Activated T-cell treated with anti-CD3 and anti-CD28 coated beads, Interleukin-2, amount 50 U/mL, for 24 hours (primary cell): ENCODE measurements at regions not wholly inside any gene's neighbourhood (a gene's known extent, or its start where the extent isn't known, plus 50 kb on each side); places are given as distances from the start of the nearest gene placed in this dataset.

Source experiments
- DNase-seq: peaks from one replicate; pipeline ENCODE4 v3.0.0-alpha.2; 2020
- H3K27ac Mint-ChIP-seq: 2 replicates; pipeline ENCODE4 v1.8.0; 2020; ENCODE audit warnings: mild to moderate bottlenecking, mixed read lengths
- H3K27me3 Mint-ChIP-seq: 2 replicates; pipeline ENCODE4 v1.8.0; 2020; ENCODE audit warnings: mixed read lengths
- H3K36me3 Mint-ChIP-seq: 2 replicates; pipeline ENCODE4 v1.8.0; 2020; ENCODE audit warnings: low read depth, mixed read lengths
- H3K4me1 Mint-ChIP-seq: 2 replicates; pipeline ENCODE4 v1.8.0; 2020; ENCODE audit warnings: low read depth, mixed read lengths
- H3K4me3 Mint-ChIP-seq: 2 replicates; pipeline ENCODE4 v1.8.0; 2020; ENCODE audit warnings: mild to moderate bottlenecking, moderate library complexity, mixed read lengths
- H3K9me3 Mint-ChIP-seq: 2 replicates; pipeline ENCODE4 v1.8.0; 2020; ENCODE audit warnings: mixed read lengths

DNA sequence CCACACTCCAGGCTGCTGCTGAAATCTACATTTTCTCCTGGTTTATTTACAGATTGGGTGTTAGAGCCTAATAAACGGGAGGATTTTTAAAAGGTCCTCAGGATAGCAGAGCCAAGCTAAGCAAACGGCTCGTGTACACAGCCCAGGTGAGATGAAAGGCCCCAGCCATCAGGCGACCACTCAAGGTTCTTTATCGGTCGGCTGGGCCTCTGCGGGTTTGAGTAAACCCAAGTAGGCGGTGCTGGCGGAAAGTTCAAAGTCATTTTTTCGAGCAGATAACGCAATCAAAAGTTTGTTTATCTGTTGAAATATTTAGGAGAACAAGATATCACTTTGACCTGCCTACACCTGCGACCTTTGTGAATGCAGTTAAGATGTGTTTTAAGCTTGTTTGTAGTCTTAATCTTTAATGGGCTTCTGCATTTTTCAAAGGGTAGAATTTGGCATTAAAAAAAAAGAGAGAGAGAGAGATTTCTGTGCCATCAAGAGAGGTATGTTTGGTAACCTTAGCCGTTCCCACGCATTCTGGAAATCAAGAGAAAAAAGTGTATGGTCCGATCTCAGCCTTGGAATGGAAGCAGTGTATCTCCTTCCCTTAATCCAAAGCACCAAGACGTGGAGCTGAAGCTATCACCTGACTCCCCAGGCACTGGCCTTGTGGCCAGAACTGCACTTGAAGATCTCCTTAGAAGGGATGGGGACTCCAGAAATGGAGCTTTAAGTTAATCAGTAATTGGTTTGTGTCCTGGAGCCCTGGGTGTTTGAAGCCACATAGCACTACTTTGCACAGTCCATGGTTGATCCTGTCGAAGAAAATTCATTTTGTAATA lies 301.7 kb upstream of the IRX5 start:
- H3K4me1 Mint-ChIP-seq: no peaks in the 10 kb centered on the region
- no peak overlapping the region for H3K27ac Mint-ChIP-seq
- no peaks in the 10 kb centered on the region for H3K9me3 Mint-ChIP-seq
- H3K4me3 Mint-ChIP-seq: no peak overlapping the region
- peaks cover 2% of the 10 kb centered on the region for H3K27me3 Mint-ChIP-seq
- no peaks in the 10 kb centered on the region for H3K36me3 Mint-ChIP-seq
- no peak for DNase-seq

- Mint-ChIP-seq H3K4me3 (no peak overlapping the region), H3K27me3 (peaks cover 2% of the 10 kb centered on the region), H3K4me1 (no peaks in the 10 kb centered on the region), H3K36me3 (no peaks in the 10 kb centered on the region), H3K9me3 (no peaks in the 10 kb centered on the region), H3K27ac (no peak overlapping the region)
- DNase-seq: no peak
These were observed 303.0 kb upstream of the IRX5 start for GRCh38 chr16:54627616-54628015.

DNA sequence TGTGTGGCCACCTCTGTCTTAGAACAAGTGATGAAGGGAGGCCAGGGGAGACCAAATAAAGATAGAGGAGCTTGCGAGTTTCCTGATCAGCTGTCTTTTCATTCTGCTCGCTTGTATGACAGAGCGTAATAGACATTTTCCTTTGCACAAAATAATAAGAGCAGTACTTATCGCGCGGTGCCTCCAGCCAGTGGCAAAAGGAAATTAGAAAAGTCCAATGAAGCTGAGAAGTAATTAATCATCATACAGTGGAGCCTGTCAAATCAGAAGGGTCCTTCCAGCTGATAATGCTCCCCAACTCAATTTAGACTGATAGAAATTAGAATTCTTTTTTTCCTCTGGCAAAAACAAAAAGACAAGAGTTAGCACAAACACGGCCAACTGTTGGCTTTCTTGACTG lies 307.0 kb upstream of the IRX5 start:
- no peak for DNase-seq
- H3K9me3 Mint-ChIP-seq: no peaks in the 10 kb centered on the region
- no peaks in the 10 kb centered on the region for H3K36me3 Mint-ChIP-seq
- H3K4me1 Mint-ChIP-seq: no peaks in the 10 kb centered on the region
- no peak overlapping the region for H3K27ac Mint-ChIP-seq
- no peaks in the 10 kb centered on the region for H3K27me3 Mint-ChIP-seq
- H3K4me3 Mint-ChIP-seq: no peak overlapping the region

- Mint-ChIP-seq H3K4me1 (no peaks in the 10 kb centered on the region), H3K27me3 (no peaks in the 10 kb centered on the region), H3K9me3 (no peaks in the 10 kb centered on the region), H3K4me3 (no peak overlapping the region), H3K27ac (no peak overlapping the region), H3K36me3 (no peaks in the 10 kb centered on the region)
- no peak for DNase-seq
These were observed 310.5 kb upstream of the IRX5 start for GRCh38 chr16:54620197-54620596.

DNA sequence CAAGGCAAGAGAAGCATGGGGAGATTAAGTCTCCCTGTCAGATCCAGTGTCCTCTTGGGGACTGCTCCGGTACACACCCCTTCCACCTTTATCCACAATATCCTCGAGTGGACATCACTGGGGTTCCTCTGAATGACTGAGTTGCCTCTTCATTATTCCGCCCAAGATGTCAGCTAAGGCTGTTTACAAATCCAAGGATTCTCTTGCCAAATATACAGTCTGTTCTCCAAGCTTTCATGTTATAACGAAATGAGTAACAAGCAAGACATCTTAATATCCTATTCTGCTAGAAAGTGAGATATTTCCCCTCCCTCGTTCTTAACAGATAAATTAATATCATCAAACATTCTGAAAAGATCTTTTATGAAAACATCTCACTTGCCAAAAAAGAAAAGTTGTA lies 314.1 kb upstream of the IRX5 start:
- no peak for DNase-seq
- H3K4me1 Mint-ChIP-seq: no peaks in the 10 kb centered on the region
- H3K4me3 Mint-ChIP-seq: no peak overlapping the region
- no peak overlapping the region for H3K27ac Mint-ChIP-seq
- no peaks in the 10 kb centered on the region for H3K36me3 Mint-ChIP-seq
- H3K9me3 Mint-ChIP-seq: no peaks in the 10 kb centered on the region
- no peaks in the 10 kb centered on the region for H3K27me3 Mint-ChIP-seq

- no peaks in the 10 kb centered on the region for H3K36me3 Mint-ChIP-seq
- DNase-seq: no peak
- peaks cover 19% of the 10 kb centered on the region for H3K9me3 Mint-ChIP-seq
- H3K27me3 Mint-ChIP-seq: peaks cover 8% of the 10 kb centered on the region
- no peaks in the 10 kb centered on the region for H3K4me1 Mint-ChIP-seq
- H3K4me3 Mint-ChIP-seq: no peak overlapping the region
- no peak overlapping the region for H3K27ac Mint-ChIP-seq
These were observed 319.0 kb upstream of the IRX3 start for GRCh38 chr16:54605536-54606066.

- H3K36me3 Mint-ChIP-seq: no peaks in the 10 kb centered on the region
- H3K4me3 Mint-ChIP-seq: no peak overlapping the region
- no peak for DNase-seq
- no peak overlapping the region for H3K27ac Mint-ChIP-seq
- H3K27me3 Mint-ChIP-seq: peaks cover 8% of the 10 kb centered on the region
- no peaks in the 10 kb centered on the region for H3K4me1 Mint-ChIP-seq
- H3K9me3 Mint-ChIP-seq: peaks cover 19% of the 10 kb centered on the region
These were observed 316.1 kb upstream of the IRX3 start for GRCh38 chr16:54602666-54603065.

DNA sequence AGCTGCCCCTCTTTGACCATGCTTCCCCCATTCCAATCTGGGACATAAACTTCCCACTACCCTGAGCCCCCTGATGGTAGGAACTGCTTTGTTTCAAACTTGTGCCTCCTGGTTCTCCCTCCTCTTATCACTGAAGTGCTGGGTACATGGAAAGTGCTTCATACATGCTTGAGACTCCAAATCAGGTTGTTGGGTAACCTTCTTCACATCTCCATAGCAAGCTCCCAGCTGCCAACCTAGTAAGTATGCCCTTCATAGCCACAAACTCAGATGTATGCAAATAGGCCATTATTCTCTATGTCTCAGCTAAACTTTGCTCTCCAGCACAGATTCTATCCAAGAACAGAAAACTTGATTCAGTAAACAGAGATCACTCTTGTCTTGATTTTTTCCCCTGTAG lies 310.6 kb upstream of the IRX3 start:
- no peaks in the 10 kb centered on the region for H3K36me3 Mint-ChIP-seq
- no peaks in the 10 kb centered on the region for H3K9me3 Mint-ChIP-seq
- H3K27me3 Mint-ChIP-seq: peaks cover 30% of the 10 kb centered on the region
- DNase-seq: no peak
- no peak overlapping the region for H3K27ac Mint-ChIP-seq
- no peak overlapping the region for H3K4me3 Mint-ChIP-seq
- no peaks in the 10 kb centered on the region for H3K4me1 Mint-ChIP-seq

- peaks cover 37% of the 10 kb centered on the region for H3K27me3 Mint-ChIP-seq
- no peaks in the 10 kb centered on the region for H3K4me1 Mint-ChIP-seq
- DNase-seq: no peak
- H3K9me3 Mint-ChIP-seq: no peaks in the 10 kb centered on the region
- no peak overlapping the region for H3K27ac Mint-ChIP-seq
- H3K36me3 Mint-ChIP-seq: no peaks in the 10 kb centered on the region
- H3K4me3 Mint-ChIP-seq: no peak overlapping the region
These were observed 309.0 kb upstream of the IRX3 start for GRCh38 chr16:54595621-54596020.

- H3K4me3 Mint-ChIP-seq: no peak overlapping the region
- H3K36me3 Mint-ChIP-seq: no peaks in the 10 kb centered on the region
- no peaks in the 10 kb centered on the region for H3K4me1 Mint-ChIP-seq
- no peaks in the 10 kb centered on the region for H3K9me3 Mint-ChIP-seq
- peaks cover 37% of the 10 kb centered on the region for H3K27me3 Mint-ChIP-seq
- no peak overlapping the region for H3K27ac Mint-ChIP-seq
- no peak for DNase-seq
These were observed 308.2 kb upstream of the IRX3 start for GRCh38 chr16:54594601-54595391.

DNA sequence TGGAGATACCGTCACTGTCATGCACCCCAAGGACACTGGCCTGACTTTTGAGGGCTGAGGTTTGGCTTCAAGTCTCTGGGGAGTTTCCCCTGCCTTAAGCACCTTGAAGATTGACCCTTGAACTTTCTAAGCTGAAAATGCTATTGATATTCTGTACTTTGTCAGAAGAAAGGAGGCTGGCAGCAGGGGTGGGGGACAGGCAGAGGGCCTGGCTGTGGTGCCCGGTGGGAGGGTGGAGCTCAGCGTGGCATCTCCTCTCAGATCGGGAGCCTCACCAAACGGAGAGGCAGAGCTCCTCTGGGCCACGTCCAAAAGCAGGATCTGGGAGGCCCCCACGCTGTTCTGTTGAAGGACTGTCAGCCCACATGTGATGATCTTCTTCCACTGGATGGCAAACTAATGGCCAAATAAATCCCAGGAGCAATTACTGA lies 305.2 kb upstream of the IRX3 start:
- DNase-seq: no peak
- no peak overlapping the region for H3K4me3 Mint-ChIP-seq
- no peaks in the 10 kb centered on the region for H3K4me1 Mint-ChIP-seq
- no peaks in the 10 kb centered on the region for H3K9me3 Mint-ChIP-seq
- H3K36me3 Mint-ChIP-seq: no peaks in the 10 kb centered on the region
- H3K27me3 Mint-ChIP-seq: peaks cover 40% of the 10 kb centered on the region
- H3K27ac Mint-ChIP-seq: no peak overlapping the region

GRCh38 chr16:54590836-54591235 lies 304.2 kb upstream of the IRX3 start:
- Mint-ChIP-seq H3K36me3 (no peaks in the 10 kb centered on the region), H3K27ac (no peak overlapping the region), H3K4me3 (no peak overlapping the region), H3K27me3 (peaks cover 34% of the 10 kb centered on the region), H3K4me1 (no peaks in the 10 kb centered on the region), H3K9me3 (no peaks in the 10 kb centered on the region)
- no peak for DNase-seq

DNA sequence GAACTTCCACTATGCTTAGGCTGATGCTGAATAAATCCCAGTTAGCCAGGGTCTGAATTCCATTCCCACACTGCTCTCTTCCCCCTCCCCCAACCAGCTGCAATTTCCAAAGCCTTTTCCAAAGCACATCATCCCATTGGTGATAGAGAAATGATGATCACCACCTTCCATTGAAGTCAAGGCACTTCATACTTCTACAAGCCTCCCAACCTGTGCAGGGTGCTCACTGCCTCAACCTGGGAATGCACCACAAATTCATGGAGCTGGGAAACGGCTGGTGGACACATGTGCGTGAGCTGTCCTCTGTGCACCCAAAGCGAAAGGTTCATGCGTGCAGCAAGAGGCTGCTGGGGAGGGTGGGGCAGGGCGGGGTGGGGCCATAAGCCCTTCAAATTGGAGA lies 302.7 kb upstream of the IRX3 start:
- Mint-ChIP-seq H3K4me3 (no peak overlapping the region), H3K27ac (no peak overlapping the region), H3K4me1 (no peaks in the 10 kb centered on the region), H3K36me3 (no peaks in the 10 kb centered on the region), H3K9me3 (no peaks in the 10 kb centered on the region), H3K27me3 (peaks cover 30% of the 10 kb centered on the region)
- no peak for DNase-seq

GRCh38 chr16:54588026-54588425 lies 301.4 kb upstream of the IRX3 start:
- no peaks in the 10 kb centered on the region for H3K36me3 Mint-ChIP-seq
- DNase-seq: no peak
- H3K4me1 Mint-ChIP-seq: no peaks in the 10 kb centered on the region
- no peak overlapping the region for H3K27ac Mint-ChIP-seq
- no peak overlapping the region for H3K4me3 Mint-ChIP-seq
- peaks cover 21% of the 10 kb centered on the region for H3K27me3 Mint-ChIP-seq
- no peaks in the 10 kb centered on the region for H3K9me3 Mint-ChIP-seq

DNA sequence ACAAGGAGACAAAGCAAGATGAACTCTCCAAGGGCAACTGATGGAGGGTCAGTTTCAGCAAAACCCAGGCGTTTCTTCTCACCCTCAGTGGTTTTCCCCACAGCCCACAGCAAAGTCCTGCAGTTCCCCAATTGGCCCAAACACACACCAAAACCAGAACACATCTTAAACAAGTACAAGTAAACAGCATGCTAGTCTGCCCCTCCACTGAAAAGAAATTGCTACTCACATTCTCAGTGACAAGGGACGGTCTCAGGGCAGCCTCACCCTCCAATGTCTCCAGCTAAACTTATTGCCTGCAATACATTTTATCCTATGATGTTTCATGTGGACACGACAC lies 300.6 kb upstream of the IRX3 start:
- Mint-ChIP-seq H3K36me3 (no peaks in the 10 kb centered on the region), H3K4me3 (no peak overlapping the region), H3K27ac (no peak overlapping the region), H3K4me1 (no peaks in the 10 kb centered on the region), H3K9me3 (no peaks in the 10 kb centered on the region), H3K27me3 (peaks cover 17% of the 10 kb centered on the region)
- no peak for DNase-seq
